ENCODE measurements at regions not wholly inside any gene's neighbourhood (a gene's known extent, or its start where the extent isn't known, plus 50 kb on each side); places are given as distances from the start of the nearest gene placed in this dataset.

DNA sequence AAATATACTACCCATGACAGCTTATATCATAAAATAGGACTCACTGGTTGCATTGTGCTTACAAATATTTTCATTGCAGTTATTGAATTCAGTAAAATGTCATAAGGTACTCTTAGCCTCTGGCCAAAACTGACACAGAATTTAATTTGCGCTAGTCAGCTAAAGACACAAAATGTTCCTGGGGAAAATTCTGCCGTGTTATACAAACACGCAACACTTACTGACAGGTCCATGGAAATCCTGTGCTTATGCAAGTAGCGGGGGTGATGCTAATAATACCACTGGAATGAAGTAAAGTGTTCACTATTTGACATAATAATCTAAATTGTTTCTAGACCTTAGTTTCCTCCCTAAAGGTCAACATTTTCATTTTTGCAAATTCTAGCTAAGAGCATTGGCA lies 354.4 kb upstream of the RSPO3 start:
- DNase-seq, result no peak
- no peaks in the 10 kb centered on the region for H3K9me3 ChIP-seq
- no peaks in the 10 kb centered on the region for H3K4me1 ChIP-seq
- H3K27ac ChIP-seq, result no peak overlapping the region
- no peak overlapping the region for H3K4me3 ChIP-seq
- 76 to 85% (median 83%) methylated on average over 4 of the region's 4 CpGs for WGBS, 5 donors
- H3K36me3 ChIP-seq, result no peaks in the 10 kb centered on the region
- TF ChIP-seq, protein P1, sequence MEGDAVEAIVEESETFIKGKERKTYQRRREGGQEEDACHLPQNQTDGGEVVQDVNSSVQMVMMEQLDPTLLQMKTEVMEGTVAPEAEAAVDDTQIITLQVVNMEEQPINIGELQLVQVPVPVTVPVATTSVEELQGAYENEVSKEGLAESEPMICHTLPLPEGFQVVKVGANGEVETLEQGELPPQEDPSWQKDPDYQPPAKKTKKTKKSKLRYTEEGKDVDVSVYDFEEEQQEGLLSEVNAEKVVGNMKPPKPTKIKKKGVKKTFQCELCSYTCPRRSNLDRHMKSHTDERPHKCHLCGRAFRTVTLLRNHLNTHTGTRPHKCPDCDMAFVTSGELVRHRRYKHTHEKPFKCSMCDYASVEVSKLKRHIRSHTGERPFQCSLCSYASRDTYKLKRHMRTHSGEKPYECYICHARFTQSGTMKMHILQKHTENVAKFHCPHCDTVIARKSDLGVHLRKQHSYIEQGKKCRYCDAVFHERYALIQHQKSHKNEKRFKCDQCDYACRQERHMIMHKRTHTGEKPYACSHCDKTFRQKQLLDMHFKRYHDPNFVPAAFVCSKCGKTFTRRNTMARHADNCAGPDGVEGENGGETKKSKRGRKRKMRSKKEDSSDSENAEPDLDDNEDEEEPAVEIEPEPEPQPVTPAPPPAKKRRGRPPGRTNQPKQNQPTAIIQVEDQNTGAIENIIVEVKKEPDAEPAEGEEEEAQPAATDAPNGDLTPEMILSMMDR (IDR thresholded peaks at IDR 0.05 in 8 of 11, conservative IDR thresholded peaks at IDR 0.05 in 3 of 11), result no peak
- TF ChIP-seq POLR2A (IDR thresholded peaks at IDR 0.05) (no peak), POLR2AphosphoS5 (IDR thresholded peaks at IDR 0.05) (no peak)
- no peaks in the 10 kb centered on the region for H3K27me3 ChIP-seq (replicated peaks in 1 of 7)
- intact Hi-C loops (cut with DNase I; ENCODE audit: low total_unique reads), result no loop called here

DNA sequence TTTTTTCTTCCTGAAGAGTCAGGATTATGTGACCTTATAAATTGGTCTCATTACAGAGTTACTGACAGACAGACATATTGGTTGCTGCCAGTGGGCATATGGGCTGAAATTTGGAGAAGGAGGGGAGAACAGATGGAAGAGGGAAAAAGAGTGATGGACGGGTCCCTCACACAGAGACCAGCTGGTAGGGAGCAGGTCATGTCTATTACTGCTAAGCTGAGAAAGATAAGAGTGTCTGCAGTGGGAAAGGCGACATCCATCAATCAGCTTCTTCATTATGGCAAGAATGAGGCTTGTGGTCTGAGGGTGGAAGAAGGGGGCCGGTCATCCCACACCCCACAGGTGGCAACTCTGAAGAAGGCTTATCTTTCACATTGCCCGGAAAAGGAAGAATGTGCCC lies 353.8 kb upstream of the RSPO3 start:
- H3K4me1 ChIP-seq, result no peaks in the 10 kb centered on the region
- no peaks in the 10 kb centered on the region for H3K27me3 ChIP-seq (replicated peaks in 1 of 7)
- DNase-seq, result no peak
- no peak overlapping the region for H3K27ac ChIP-seq
- no peaks in the 10 kb centered on the region for H3K36me3 ChIP-seq
- intact Hi-C loops (cut with DNase I; ENCODE audit: low total_unique reads), result no loop called here
- TF ChIP-seq, protein P1 (IDR thresholded peaks at IDR 0.05 in 8 of 11, conservative IDR thresholded peaks at IDR 0.05 in 3 of 11), result no peak
- no peak for TF ChIP-seq POLR2AphosphoS5 (IDR thresholded peaks at IDR 0.05)
- H3K4me3 ChIP-seq, result no peak overlapping the region
- H3K9me3 ChIP-seq, result no peaks in the 10 kb centered on the region
- WGBS, 5 donors, result 39 to 56% (median 46%) methylated on average over 4 of the region's 4 CpGs

DNA sequence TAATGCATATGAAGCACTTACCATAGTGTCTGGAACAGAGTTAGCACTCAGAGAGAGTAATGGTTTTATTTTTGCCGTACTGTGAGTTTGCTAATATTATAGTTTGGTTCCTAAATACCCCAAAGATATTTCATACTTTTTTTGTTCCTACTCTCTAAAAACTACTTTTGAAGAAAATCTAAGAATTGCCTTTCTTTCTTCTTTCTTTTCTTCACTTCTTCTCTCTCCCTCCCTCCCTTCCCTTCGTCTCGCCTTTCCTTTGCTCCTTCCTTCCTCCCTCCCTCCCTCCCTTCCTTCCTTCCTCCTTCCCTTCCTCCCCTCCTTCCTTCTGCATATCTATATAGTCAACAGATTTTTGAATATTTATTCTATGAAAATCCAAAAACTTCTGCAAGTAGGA lies 351.7 kb upstream of the RSPO3 start:
- Histone ChIP-seq H3K9me3 (no peaks in the 10 kb centered on the region), H3K4me3 (no peak overlapping the region), H3K27me3 (replicated peaks in 1 of 7) (no peaks in the 10 kb centered on the region), H3K4me1 (no peaks in the 10 kb centered on the region), H3K27ac (no peak overlapping the region), H3K36me3 (no peaks in the 10 kb centered on the region)
- 48 to 80% (median 73%) methylated on average over 3 of the region's 3 CpGs for WGBS, 5 donors
- no peak for DNase-seq
- TF ChIP-seq POLR2A (IDR thresholded peaks at IDR 0.05), result no peak
- TF ChIP-seq, protein P1 (IDR thresholded peaks at IDR 0.05 in 8 of 11, conservative IDR thresholded peaks at IDR 0.05 in 3 of 11), result no peak
- no peak for TF ChIP-seq POLR2AphosphoS5 (IDR thresholded peaks at IDR 0.05)
- intact Hi-C loops (cut with DNase I; ENCODE audit: low total_unique reads), result no loop called here

DNA sequence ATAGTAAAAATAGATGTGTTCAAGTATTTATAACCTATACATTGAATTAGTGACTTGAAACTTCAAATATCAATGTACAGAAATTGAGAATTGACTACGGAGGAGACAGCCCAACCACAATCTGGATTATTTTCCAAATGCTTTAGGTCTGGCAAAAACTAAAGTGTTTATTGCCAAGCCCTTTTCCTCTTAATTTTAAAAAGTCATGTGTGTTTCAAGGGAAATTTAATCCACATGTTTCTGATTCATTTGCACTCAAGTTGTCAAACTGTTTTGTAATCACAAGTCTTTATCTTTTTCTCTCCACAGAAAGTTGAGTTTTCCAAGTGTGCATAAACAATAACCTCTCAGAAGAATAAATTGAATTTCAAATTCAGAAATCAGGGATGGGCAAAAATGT lies 350.8 kb upstream of the RSPO3 start:
- DNase-seq, result no peak
- no peaks in the 10 kb centered on the region for H3K36me3 ChIP-seq
- H3K27ac ChIP-seq, result no peak overlapping the region
- 61 to 90% (median 79%) methylated on average over 1 of the region's 1 CpG for WGBS, 5 donors
- no peaks in the 10 kb centered on the region for H3K27me3 ChIP-seq (replicated peaks in 1 of 7)
- H3K4me1 ChIP-seq, result no peaks in the 10 kb centered on the region
- intact Hi-C loops (cut with DNase I; ENCODE audit: low total_unique reads), result no loop called here
- no peak overlapping the region for H3K4me3 ChIP-seq
- no peaks in the 10 kb centered on the region for H3K9me3 ChIP-seq
- TF ChIP-seq, protein P1 (IDR thresholded peaks at IDR 0.05 in 8 of 11, conservative IDR thresholded peaks at IDR 0.05 in 3 of 11), result no peak
- TF ChIP-seq POLR2A (IDR thresholded peaks at IDR 0.05), result no peak
- TF ChIP-seq POLR2AphosphoS5 (IDR thresholded peaks at IDR 0.05), result no peak

Measured in spleen (tissue), 11 donors.